H1 (cell line): ENCODE measurements at regions not wholly inside any gene's neighbourhood (a gene's known extent, or its start where the extent isn't known, plus 50 kb on each side); places are given as distances from the start of the nearest gene placed in this dataset.

Experiments
- CTCF ChIA-PET: fragments of 300-600 bp; sonication (Branson Sonifier 250); formaldehyde crosslinking; loops from one replicate; lab custom pipeline; 2021; ENCODE audit not compliant: partially characterized antibody; lab: Charles Lee
- POLR2A ChIA-PET: fragments of 300-600 bp; sonication (Branson Sonifier 250); formaldehyde crosslinking; loops from one replicate; lab custom pipeline; 2021; ENCODE audit warnings: inconsistent platforms; ENCODE audit not compliant: partially characterized antibody; lab: Charles Lee
- DNase-seq, 2 experiments: peaks; one replicate each; pipeline versions ENCODE4 v3.0.0 to v3.0.0-alpha.2; 2010 to 2022; ENCODE audit warnings: low spot score in 2 of 2, low read depth in 1 of 2, mixed read lengths in 1 of 2
- FAIRE-seq: peaks from 2 replicates; lab custom pipeline; 2011; peaks lifted over from hg19 to GRCh38; lab: Jason Lieb, UNC
- H2AFZ ChIP-seq: 2 replicates; pipeline ENCODE4 v1.8.1; 2012; ENCODE audit warnings: low read length, inconsistent platforms
- H2AK5ac ChIP-seq: 2 replicates; pipeline ENCODE4 v1.6.1; 2013; ENCODE audit warnings: low read depth, low read length
- H2BK120ac ChIP-seq: replicated peaks from 2 replicates; pipeline ENCODE3; 2013; ENCODE audit warnings: low read depth, low read length, inconsistent platforms
- H2BK12ac ChIP-seq: 2 replicates; pipeline ENCODE4 v1.6.1; 2013; ENCODE audit warnings: low read depth, low read length
- H2BK15ac ChIP-seq: 2 replicates; pipeline ENCODE4 v1.6.1; 2013; ENCODE audit warnings: low read length
- H2BK20ac ChIP-seq: 2 replicates; pipeline ENCODE4 v1.6.1; 2013; ENCODE audit warnings: low read length
- H2BK5ac ChIP-seq: 2 replicates; pipeline ENCODE4 v1.6.1; 2013; ENCODE audit warnings: low read depth, low read length
- H3K14ac ChIP-seq: 2 replicates; pipeline ENCODE4 v1.6.1; 2013; ENCODE audit warnings: inconsistent platforms; ENCODE audit not compliant: insufficient read length
- H3K18ac ChIP-seq: 2 replicates; pipeline ENCODE4 v1.6.1; 2013; ENCODE audit warnings: low read length; ENCODE audit errors: extremely low read depth
- H3K23ac ChIP-seq: 2 replicates; pipeline ENCODE4 v1.6.1; 2013; ENCODE audit warnings: inconsistent platforms; ENCODE audit not compliant: insufficient read length
- H3K23me2 ChIP-seq: 2 replicates; pipeline ENCODE4 v1.6.1; 2013; ENCODE audit warnings: low read depth, low read length
- H3K27ac ChIP-seq: 2 replicates; pipeline ENCODE4 v1.6.1; 2011; ENCODE audit warnings: low read depth, low read length, inconsistent platforms
- H3K27me3 ChIP-seq, 4 experiments: replicated peaks in 1 of 4; 1 replicate in 1 of 4; 2 replicates in 3 of 4; pipeline versions ENCODE4 v1.6.1 to v1.8.1; 2011 to 2013; ENCODE audit warnings: low read length in 3 of 4, mild to moderate bottlenecking in 3 of 4, inconsistent platforms in 2 of 4, mixed read lengths in 2 of 4, moderate library complexity in 1 of 4; ENCODE audit not compliant: control insufficient read depth in 3 of 4, insufficient read depth in 3 of 4; ENCODE audit errors: extremely low read depth in 1 of 4
- H3K36me3 ChIP-seq, 4 experiments: 2 replicates each; pipeline versions ENCODE4 v1.6.1 to v1.8.1; 2011 to 2013; ENCODE audit warnings: mild to moderate bottlenecking in 4 of 4, low read length in 3 of 4, moderate library complexity in 2 of 4, control low read depth in 1 of 4, inconsistent platforms in 1 of 4; ENCODE audit not compliant: insufficient read depth in 4 of 4, control insufficient read depth in 2 of 4
- H3K4ac ChIP-seq: replicated peaks from 2 replicates; pipeline ENCODE3; 2013; ENCODE audit warnings: low read length, low read depth, mixed read lengths, inconsistent platforms; ENCODE audit not compliant: insufficient read length
- H3K4me1 ChIP-seq, 4 experiments: replicated peaks in 1 of 4; 1 replicate in 1 of 4; 2 replicates in 3 of 4; pipeline versions ENCODE4 v1.6.1 to v1.8.1; 2011 to 2013; ENCODE audit warnings: low read length in 3 of 4, inconsistent platforms in 2 of 4, mixed read lengths in 1 of 4; ENCODE audit not compliant: insufficient read depth in 4 of 4, control insufficient read depth in 3 of 4
- H3K4me2 ChIP-seq, 2 experiments: 2 replicates each; pipeline versions ENCODE4 v1.6.1 to v1.8.1; 2011 to 2013; ENCODE audit warnings: low read depth in 2 of 2, low read length in 2 of 2, control low read depth in 1 of 2, inconsistent platforms in 1 of 2, mild to moderate bottlenecking in 1 of 2; ENCODE audit not compliant: insufficient read depth in 1 of 2
- H3K4me3 ChIP-seq, 4 experiments: fragments of 200-600, 300-600 bp in 1 of 4; sonication (generic), shearing (Covaris generic), sonication (Bioruptor Twin) in 1 of 4; 2 replicates each; pipeline versions ENCODE4 v1.5.1 to v1.8.1; 2011 to 2016; ENCODE audit warnings: low read length in 4 of 4, low read depth in 3 of 4, control low read depth in 2 of 4, inconsistent platforms in 2 of 4, mild to moderate bottlenecking in 2 of 4, mixed read lengths in 1 of 4, moderate library complexity in 1 of 4; ENCODE audit not compliant: insufficient read depth in 2 of 4; ENCODE audit errors: extremely low read depth in 1 of 4
- H3K56ac ChIP-seq: replicated peaks from 2 replicates; pipeline ENCODE3; 2013; ENCODE audit warnings: low read depth, mild to moderate bottlenecking, mixed read lengths, low read length, inconsistent platforms; ENCODE audit not compliant: insufficient read length
- H3K79me1 ChIP-seq: 2 replicates; pipeline ENCODE4 v1.6.1; 2013; ENCODE audit warnings: low read depth, low read length, control low read depth
- H3K79me2 ChIP-seq, 2 experiments: 2 replicates each; pipeline versions ENCODE4 v1.6.1 to v1.8.1; 2012 to 2013; ENCODE audit warnings: low read length in 2 of 2, mild to moderate bottlenecking in 2 of 2, inconsistent platforms in 1 of 2; ENCODE audit not compliant: insufficient read depth in 2 of 2, control insufficient read depth in 1 of 2
- H3K9ac ChIP-seq, 4 experiments: replicated peaks in 1 of 4; 1 replicate in 1 of 4; 2 replicates in 3 of 4; pipeline versions ENCODE4 v1.6.1 to v1.8.1; 2011 to 2013; ENCODE audit warnings: low read depth in 3 of 4, low read length in 3 of 4, control low read depth in 2 of 4, mild to moderate bottlenecking in 2 of 4, moderate library complexity in 2 of 4, inconsistent platforms in 1 of 4; ENCODE audit errors: extremely low read depth in 1 of 4
- H3K9me3 ChIP-seq, 2 experiments: 2 replicates each; pipeline versions ENCODE4 v1.6.1 to v1.8.1; 2012 to 2013; ENCODE audit warnings: mild to moderate bottlenecking in 2 of 2, moderate library complexity in 2 of 2, control low read depth in 1 of 2, inconsistent platforms in 1 of 2, low read depth in 1 of 2, low read length in 1 of 2, mixed read lengths in 1 of 2; ENCODE audit not compliant: insufficient read depth in 2 of 2
- H4K20me1 ChIP-seq, 2 experiments: replicated peaks in 1 of 2; 2 replicates each; pipeline versions ENCODE3 to v1.8.1; 2011 to 2013; ENCODE audit warnings: inconsistent platforms in 2 of 2, low read length in 2 of 2, mild to moderate bottlenecking in 1 of 2; ENCODE audit not compliant: insufficient read depth in 2 of 2, control insufficient read depth in 1 of 2
- H4K5ac ChIP-seq: 2 replicates; pipeline ENCODE4 v1.6.1; 2013; ENCODE audit warnings: low read length, low read depth, mixed read lengths, inconsistent platforms; ENCODE audit not compliant: insufficient read length
- H4K8ac ChIP-seq: 2 replicates; pipeline ENCODE4 v1.8.0; 2013; ENCODE audit warnings: mild to moderate bottlenecking, moderate library complexity, low read length, inconsistent platforms; ENCODE audit not compliant: insufficient read depth; ENCODE audit errors: extremely low read depth
- H4K91ac ChIP-seq: replicated peaks from 2 replicates; pipeline ENCODE3; 2013; ENCODE audit warnings: low read length, mixed read lengths, inconsistent platforms; ENCODE audit not compliant: insufficient read length
- RAD21 ChIP-seq, 2 experiments: IDR thresholded peaks in 1 of 2; conservative IDR thresholded peaks in 1 of 2; 2 replicates each; pipeline ENCODE4 v1.6.1; 2011; ENCODE audit warnings: low read depth in 2 of 2, low read length in 2 of 2, improper control_type of control experiment in 1 of 2, inconsistent platforms in 1 of 2, mild to moderate bottlenecking in 1 of 2, moderate library complexity in 1 of 2
- SP2 ChIP-seq: IDR thresholded peaks from 2 replicates; pipeline ENCODE4 v1.6.1; 2012; ENCODE audit warnings: mild to moderate bottlenecking, low read length, inconsistent platforms
- WGBS, 2 experiments: shearing (Covaris generic) in 1 of 2; methylation state at CpG; one replicate each; pipeline versions ENCODE4 v1.1.6 to v1.1.7; 2013 to 2015; ENCODE audit warnings: low lambda C conversion rate in 2 of 2, mixed read lengths in 2 of 2, inconsistent platforms in 1 of 2, low coverage in 1 of 2, missing lambda C conversion rate in 1 of 2; ENCODE audit not compliant: insufficient replicate concordance in 2 of 2, insufficient coverage in 1 of 2, insufficient read length in 1 of 2; ENCODE audit errors: extremely low coverage in 1 of 2, missing lambda C conversion rate in 1 of 2; 5-methylcytosine and 5-hydroxymethylcytosine counted together
- TF ChIP-seq, protein P1 (sequence below), 3 experiments: IDR thresholded peaks; 1 replicate in 2 of 3; 2 replicates in 1 of 3; pipeline versions ENCODE4 v1.5.1 to v1.6.1; 2011; ENCODE audit warnings: low read length in 3 of 3, mild to moderate bottlenecking in 3 of 3, inconsistent platforms in 2 of 3, low read depth in 1 of 3, moderate library complexity in 1 of 3; ENCODE audit not compliant: insufficient read depth in 1 of 3; ENCODE audit errors: control extremely low read depth in 1 of 3

DNA sequence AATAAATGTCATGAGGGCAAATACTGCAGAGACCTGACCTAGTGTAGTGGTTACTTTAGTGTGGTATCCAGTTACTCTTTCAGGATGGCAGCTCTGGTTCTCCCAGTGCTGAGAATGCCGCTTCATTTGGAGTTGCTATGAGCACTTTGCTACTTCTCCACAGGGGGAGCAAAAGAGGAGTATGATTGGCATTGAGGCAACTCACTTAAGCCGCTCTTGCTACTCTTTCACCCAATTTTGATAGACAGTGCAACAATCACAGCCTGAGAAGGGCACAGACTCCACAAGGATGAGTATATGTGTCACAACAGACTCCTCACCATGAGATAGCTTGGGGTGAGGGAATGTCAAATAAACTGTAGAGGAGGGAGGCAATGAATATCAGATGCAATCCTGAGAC is 81.2 kb downstream of the NPY1R start:
- Histone ChIP-seq H3K14ac (no peak overlapping the region), H3K79me2 (no peaks in the 10 kb centered on the region), H2AFZ (no peak overlapping the region), H3K27ac (no peak overlapping the region), H3K79me1 (no peaks in the 10 kb centered on the region), H3K23me2 (no peaks in the 10 kb centered on the region; the same call in 1 of the 2 replicates), H2BK20ac (no peak overlapping the region), H3K56ac (no peak overlapping the region), H4K20me1 (no peaks in the 10 kb centered on the region), H3K36me3 (no peaks in the 10 kb centered on the region), H3K4me1 (no peaks in the 10 kb centered on the region; a peak in 1 of 7 replicates), H3K27me3 (no peaks in the 10 kb centered on the region), H3K23ac (no peak overlapping the region), H3K18ac (no peak overlapping the region), H2AK5ac (no peak overlapping the region), H3K4ac (no peak overlapping the region), H3K9me3 (no peaks in the 10 kb centered on the region), H2BK120ac (no peak overlapping the region), H3K4me2 (no peak overlapping the region), H3K9ac (no peak overlapping the region), H3K4me3 (no peak overlapping the region), H4K5ac (no peak overlapping the region), H2BK15ac (no peak overlapping the region), H2BK12ac (no peak overlapping the region), H2BK5ac (no peak overlapping the region), H4K8ac (no peak overlapping the region), H4K91ac (no peak overlapping the region)
- POLR2A ChIA-PET, result no interaction called here
- FAIRE-seq (peak; percentile 84), DNase-seq (no peak)
- WGBS, 2 experiments, result 70% methylated on average over 2 of the region's 2 CpGs; no CpG with 5 or more reads in 1 of the 2 experiments
- CTCF ChIA-PET, result interaction anchor here (0.7 to 1.9 kb wide), 9 partner anchors 10 to 113 kb away, joined by 3 to 7 read pairs (median 3); no protein-coding TSS in a partner anchor
- TF ChIP-seq RAD21 (IDR thresholded peaks at IDR 0.05 in 1 of 2, conservative IDR thresholded peaks at IDR 0.05 in 1 of 2; ENCODE audit: low read depth in 2 of 2, low read length in 2 of 2) (peak; percentile 5 to 30; a peak in 1 of 4 replicates), SP2 (no peak)
- TF ChIP-seq, protein P1, sequence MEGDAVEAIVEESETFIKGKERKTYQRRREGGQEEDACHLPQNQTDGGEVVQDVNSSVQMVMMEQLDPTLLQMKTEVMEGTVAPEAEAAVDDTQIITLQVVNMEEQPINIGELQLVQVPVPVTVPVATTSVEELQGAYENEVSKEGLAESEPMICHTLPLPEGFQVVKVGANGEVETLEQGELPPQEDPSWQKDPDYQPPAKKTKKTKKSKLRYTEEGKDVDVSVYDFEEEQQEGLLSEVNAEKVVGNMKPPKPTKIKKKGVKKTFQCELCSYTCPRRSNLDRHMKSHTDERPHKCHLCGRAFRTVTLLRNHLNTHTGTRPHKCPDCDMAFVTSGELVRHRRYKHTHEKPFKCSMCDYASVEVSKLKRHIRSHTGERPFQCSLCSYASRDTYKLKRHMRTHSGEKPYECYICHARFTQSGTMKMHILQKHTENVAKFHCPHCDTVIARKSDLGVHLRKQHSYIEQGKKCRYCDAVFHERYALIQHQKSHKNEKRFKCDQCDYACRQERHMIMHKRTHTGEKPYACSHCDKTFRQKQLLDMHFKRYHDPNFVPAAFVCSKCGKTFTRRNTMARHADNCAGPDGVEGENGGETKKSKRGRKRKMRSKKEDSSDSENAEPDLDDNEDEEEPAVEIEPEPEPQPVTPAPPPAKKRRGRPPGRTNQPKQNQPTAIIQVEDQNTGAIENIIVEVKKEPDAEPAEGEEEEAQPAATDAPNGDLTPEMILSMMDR (IDR thresholded peaks at IDR 0.05; ENCODE audit: control extremely low read depth in 1 of 3, insufficient read depth in 1 of 3, low read depth in 1 of 3, low read length in 3 of 3), result peak in 2 of 3 experiments; percentile 23 to 50; a peak in 2 of 4 replicates
